HG03095 (cell line): ENCODE measurements at regions not wholly inside any gene's neighbourhood (a gene's known extent, or its start where the extent isn't known, plus 50 kb on each side); places are given as distances from the start of the nearest gene placed in this dataset.
A peak's percentile ranks its signal among the peaks of the same experiment; 100 is the strongest.
"Not testable (repeated sequence)": the region's sequence is repeated elsewhere in the genome, so short reads cannot be mapped to it uniquely, and the experiment has no call there.

ENCODE experiments used
- ATAC-seq: cut with Tn5 transposase; IDR thresholded peaks from one replicate; pipeline ENCODE4 v1.9.1; 2021; ENCODE audit warnings: moderate library complexity; ENCODE audit not compliant: unreplicated experiment

DNA sequence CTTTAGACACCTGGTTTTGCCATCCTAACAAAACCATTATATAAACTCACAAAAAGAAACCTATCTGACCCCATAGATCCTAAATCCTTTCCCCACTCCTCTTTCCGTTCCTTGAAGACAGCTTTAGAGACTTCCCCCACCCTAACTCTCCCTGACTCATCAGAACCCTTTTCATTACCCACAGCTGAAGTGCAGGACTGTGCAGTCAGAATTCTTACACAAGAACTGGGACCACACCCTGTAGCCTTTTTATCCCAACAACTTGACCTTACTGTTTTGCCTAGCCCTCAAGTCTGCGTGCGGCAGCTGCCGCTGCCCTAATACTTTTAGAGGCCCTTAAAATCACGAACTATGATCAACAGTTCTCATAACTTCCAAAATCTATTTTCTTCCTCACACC lies 254.9 kb upstream of the GULP1 start:
- not testable (repeated sequence) for ATAC-seq

DNA sequence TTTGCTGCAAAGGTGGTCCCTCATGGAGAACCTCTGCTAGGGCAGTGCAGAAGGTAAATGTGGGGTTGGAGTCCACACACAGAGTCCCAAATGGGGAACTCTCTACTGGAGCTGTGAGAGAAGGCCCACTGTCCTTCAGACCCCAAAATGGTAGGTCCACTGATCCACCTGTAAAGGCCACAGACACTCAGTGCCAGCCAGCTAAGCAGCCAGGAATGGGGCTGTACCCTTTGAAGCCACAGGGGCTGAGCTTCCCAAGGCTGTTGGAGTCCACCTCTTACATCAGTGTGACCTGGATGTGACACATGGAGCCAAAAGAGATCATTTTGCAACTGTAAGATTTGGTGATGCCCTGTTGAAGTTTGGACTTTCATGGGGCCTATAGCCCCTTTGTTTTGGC lies 252.4 kb upstream of the GULP1 start:
- ATAC-seq = no peak

DNA sequence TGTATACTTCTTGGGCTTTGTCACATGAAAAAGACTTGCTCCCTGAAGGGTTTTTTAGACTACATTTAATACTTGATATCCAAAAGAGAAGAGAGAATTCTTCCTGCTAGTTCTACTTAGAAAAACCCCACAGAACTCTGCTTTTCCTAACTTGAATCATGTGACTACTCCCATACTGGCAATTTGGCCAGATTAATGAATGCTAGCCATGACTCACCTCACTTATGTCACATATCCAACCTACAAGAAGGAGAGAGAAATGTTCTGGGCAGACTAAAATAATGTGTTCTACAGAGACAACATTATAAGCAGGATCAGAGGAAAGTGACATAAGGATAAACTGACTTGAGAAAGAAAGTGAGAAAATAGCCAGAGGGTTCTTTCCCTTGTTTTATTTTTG lies 249.3 kb upstream of the GULP1 start:
- ATAC-seq = no peak

DNA sequence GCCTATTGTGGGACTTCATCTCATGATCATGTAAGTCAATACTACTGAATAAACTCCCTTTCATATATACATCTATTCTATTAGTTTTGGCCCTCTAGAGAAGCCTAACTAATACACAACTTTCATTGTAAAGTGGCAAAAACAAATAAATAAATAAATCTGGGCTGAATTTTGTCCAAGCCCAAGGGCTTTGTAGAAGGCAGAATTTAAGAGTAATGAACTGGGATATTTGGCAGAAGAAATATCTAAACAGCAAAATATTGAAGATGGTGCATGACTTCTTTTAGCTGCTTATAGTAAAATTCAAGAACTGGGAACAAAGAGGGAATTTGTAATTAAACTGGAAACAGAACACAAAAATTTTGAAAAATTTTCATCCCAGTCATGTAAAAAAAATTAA lies 246.7 kb upstream of the GULP1 start:
- ATAC-seq = no peak

DNA sequence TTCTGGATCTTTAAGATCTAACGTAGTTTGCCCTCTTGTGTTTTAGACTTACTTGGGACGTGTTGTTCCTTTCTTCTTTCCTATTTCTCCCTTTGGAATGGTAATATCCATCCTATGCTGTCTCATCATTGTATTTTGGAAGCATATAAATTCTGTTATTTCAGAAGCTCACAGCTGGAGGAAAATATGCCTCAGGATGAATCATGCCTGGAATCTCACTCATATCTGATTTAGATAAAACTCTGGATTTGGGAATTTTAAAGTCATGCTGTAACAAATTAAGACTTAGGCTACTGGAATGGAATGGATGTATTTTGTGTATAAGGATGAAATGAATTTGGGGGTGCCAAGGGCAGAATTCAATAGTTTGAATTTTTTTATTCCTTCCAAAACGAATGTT lies 245.2 kb upstream of the GULP1 start:
- ATAC-seq = no peak

DNA sequence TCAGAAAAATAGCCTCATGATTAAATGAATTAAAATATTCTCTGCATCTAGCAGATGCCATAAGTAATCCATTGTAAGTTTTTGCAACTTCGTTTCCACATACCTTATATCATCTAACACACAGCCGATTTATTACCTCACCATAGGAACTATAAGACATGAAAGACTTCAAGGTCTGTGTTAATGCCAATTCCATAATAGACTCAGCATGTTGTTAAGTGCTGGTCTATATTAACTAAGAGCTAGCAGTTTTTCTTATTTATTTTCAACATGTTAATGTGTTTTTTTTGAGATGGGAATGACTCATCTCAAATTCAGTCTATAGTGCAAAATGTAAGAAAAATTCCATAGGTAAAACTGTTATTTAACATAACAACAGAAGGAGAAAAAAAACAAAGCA lies 243.9 kb upstream of the GULP1 start:
- no peak for ATAC-seq

DNA sequence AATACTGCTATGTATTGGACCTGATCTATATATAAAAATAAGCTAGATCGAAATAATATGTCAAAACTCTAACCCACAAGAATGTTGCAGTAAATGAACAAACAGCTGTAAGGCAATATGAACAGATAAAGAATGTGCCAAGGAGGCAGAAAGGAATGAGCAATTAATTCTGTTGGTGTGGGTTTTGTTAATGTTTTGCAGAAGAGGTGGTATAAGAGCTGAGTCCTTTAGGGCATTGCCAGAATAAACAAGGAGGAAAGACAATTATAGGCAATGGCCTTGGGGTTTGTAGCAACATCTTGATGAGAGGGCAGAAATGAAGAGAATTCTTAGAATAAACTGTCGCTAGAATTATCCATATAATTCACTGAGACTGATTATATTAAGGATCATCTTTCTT lies 240.9 kb upstream of the GULP1 start:
- no peak for ATAC-seq

DNA sequence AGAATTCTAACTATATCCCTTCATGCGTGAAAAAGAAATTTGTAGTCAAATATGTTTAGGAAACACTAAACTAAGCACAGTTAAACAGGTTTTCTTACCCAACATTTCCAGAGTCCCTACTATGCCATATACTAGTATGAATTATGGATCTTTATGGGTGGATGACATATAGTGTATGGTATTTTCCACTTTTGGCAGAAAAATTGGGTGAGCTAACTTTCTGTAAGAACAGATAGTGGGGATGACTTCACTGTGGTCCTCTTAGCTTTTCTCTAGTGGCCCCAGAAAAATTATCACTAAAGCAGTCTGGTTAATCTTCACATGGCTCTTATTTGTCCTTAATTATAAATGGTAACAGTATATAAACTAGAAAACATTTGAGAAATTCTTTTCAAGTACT lies 240.0 kb upstream of the GULP1 start:
- ATAC-seq = no peak

DNA sequence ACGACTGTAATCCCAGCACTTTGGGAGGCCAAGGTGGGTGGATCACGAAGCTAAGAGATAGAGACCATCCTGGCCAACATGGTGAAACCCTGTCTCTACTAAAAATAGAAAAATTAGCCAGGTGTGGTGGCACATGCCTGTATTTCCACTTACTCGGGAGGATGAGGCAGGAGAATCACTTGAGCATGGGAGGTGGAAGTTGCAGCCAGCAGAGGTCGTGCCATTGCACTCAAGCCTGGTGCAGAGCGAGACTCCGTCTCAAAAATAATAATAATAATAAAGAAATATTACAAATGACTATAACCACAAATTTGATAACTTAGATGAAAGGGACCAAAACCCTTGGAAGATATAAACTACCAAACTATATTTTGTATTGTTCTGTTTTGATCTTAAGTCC lies 226.3 kb upstream of the GULP1 start:
- no peak for ATAC-seq

DNA sequence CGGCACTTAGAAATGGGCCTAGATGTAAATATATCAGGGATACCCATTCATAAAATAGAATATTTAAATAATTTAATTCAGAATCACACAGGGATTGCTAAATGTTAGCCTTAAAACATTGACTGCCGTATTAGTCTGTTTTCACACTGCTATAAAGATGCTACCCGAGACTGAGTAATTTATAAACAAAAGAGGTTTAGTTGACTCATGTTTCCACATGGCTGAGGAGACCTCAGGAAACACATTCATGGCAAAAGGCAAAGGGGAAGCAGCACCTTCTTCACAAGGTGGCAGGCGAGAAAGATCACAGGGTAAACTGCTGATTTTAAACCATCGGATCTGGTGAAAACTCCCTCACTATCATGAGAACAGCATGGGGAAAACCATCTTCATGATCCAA lies 223.6 kb upstream of the GULP1 start:
- ATAC-seq = no peak

DNA sequence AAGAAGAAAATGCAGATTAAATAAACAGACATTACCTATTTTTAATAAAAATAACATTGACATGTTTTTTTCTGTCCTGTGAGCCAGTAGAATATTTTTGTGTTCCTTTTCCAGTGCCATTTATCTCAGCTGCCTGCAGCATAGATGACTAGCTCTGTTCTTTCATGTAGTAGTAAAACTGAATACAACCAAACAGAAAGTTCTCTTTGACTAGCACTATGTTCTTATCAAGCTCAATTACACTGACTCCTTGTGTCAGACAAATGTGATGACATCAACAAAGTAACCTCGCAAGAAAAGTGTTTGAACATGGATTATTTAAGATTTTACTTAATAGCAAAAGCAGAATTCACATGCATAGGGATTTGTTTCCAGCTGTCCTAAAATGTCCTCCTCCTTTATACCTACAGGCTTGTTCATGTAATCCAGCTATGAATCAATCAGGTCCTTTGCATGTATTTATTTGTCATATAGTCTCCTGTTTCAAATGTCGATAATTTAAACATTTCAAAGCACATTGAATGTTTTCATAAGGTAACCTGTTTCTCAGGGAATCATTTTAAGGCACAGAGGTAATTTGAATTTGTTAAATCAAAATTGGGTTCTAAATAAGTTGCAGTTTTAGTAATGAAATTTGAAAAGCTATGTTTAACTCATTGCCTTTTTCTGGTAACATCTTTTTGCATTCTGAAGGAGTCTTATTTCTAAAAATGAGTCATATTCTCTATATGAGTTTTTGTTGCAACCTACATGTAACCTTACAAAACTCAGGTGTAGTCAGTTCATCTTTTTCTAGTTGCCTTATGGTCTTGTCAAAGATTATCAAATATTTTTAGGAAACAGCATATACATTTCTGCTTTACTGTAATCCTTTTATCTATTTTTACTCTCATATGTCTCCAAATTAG lies 215.3 kb upstream of the GULP1 start:
- ATAC-seq = peak; percentile 75

DNA sequence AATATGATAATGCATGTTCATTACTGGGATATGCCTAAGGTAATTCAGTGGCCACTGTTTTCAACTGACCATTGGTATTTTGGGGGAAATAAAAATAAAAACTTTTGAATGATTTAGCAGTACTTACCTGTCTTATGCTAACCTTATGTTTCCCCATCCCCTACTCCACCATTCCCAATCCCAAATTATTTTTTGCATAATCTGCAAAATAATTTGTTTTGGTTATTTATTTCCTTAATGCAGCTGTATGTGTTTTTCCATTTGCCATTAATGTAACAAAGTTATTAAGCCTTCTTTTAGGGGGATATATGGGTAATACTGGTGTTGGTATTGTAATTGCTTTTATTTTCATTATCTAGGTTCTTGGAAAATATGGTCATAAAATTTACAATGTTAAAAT lies 213.9 kb upstream of the GULP1 start:
- no peak for ATAC-seq

DNA sequence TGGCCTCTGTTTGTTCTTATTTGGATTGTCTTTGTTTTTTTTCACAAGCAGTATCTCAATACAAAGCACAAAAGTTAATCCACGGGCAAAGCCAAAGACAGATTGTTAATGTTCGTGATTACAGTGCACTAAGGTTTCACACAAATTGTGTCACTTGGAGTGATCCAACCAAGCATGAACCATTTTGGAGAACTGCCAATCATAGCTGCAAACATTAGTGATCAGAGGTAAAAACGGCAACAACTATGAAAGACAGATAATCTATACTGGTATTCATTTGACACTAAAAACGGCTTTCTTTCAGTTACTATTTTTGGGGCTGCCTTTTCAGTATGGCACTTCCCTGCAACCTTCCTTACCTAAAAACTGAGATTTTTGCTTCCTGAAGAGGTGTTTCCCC lies 213.1 kb upstream of the GULP1 start:
- peak; percentile 45 for ATAC-seq

DNA sequence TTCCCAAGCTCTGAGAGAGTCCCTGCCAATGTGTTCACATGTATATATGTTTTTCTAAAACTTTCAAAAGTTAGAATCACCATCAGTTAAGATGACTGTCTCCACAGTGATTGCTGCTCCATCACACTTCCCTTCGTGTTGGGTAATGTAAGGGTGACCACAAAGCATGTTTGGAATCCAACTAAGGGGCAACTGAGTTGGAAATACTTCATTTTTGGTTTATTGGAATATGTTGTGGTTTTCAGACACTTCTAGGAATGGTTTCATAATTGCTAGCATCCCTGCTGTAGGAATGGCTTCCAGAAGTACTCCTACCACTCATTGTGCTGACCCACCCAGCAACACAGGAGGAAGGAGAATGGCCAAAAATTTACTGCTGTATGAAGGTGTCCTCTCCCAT lies 212.5 kb upstream of the GULP1 start:
- no peak for ATAC-seq

DNA sequence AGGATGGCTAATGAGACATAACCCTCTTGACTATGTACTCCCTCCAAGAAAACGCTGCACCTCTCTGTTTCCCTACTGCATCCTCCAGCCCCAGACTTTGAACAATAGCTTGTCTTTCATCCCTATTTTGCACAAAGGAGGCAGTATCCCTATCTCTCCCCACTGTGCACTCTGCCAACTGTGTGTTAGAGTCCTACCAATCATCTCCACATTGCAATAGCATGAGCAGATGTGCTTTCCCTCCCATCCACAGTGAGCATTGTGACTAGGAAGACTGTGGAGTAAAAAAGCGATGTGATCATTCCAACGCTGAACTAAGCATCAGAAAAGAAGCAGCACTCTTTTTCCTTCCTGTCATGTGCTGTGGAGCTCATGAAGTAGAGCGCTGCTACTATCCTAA lies 206.3 kb upstream of the GULP1 start:
- ATAC-seq = no peak

DNA sequence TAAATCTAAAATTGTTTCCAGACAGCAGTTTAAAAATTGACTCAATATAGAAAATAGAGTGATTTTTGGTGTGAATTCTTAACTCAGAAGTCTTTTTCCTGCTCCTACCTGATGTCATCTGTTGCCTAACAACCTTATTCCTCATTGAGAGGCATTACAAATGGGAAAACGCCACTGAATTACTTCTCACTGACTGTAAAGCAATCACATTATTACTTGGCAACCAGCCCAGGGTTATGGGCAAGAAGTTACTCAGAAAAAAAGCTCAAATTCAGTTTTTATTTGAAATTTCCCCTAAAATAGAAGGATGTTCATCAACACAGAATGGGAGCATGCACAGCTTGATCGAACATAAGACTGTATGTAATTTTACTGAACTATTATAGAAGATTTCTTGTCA lies 201.8 kb upstream of the GULP1 start:
- no peak for ATAC-seq

DNA sequence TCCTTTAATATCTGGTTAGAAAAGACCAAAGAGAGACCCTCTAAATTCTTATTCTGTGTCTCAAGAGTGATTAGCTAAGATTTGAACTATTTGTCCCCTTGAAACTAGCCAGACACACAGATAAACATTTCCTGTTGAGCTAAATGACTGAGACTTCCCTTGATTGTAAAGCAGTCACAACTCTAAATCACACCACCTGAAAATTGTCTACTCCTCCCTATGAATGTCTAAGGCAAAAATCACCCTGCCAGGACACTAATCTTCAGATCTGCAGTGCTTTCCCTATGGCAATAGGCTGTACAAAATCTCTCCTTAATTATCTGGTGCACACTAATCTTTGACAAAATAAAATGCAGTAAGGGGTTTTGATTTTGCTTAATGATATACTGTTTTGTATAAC lies 200.5 kb upstream of the GULP1 start:
- no peak for ATAC-seq

DNA sequence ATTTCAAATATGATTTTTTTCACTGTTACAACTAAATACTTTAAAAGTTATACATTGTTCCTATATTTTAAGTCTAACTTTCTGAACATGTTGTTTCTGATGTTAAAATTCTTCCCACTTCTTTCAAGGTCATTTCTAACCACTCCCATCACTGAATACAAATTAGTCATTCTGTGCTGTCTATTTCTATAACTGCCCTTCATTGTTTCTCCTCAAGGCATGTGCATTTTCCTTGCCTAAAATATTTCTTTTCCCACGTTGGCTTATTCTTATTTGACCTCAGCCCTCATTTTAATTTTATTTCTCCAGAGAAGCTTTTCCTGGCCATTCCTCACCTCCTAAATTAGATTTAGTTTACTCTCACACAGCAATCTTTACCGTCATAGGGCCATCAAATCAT lies 198.9 kb upstream of the GULP1 start:
- no peak for ATAC-seq

DNA sequence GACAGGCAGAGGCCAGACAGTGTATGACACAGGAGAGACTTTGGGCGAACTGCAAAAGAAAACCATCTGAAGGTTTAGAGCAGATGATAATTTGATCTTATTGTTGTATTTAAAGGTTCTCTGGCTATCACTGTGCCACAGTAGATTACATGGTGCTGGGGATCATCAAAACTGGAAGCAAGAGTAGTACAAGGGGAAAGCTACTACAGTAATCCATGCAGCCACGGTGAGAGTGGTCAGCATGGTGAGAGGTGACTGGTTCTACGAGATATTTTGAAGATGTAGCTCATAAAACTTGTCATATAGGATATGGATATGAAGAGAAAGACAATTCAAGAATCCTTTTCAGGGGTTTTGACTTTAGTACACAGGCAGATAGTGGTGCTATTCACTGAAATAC lies 194.8 kb upstream of the GULP1 start:
- ATAC-seq = no peak

DNA sequence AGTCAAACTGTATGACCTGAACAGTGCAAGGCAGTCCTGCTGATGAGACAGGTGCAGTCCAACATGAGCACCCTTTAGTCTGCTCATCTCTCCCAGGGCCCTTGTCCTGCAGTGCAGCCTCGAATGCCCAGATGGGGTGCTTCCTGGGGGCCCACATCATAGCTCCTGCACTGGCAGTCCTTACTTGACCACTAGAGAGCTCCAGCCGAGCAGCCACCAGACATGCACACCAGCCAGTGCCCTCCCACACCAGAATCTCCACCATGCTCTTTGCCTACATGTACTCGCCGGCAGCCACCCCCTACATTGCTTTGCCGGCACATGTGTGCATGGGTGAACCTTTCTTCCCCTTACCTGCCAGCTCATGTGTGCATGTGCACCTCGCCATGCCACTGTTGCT lies 188.8 kb upstream of the GULP1 start:
- ATAC-seq = no peak

DNA sequence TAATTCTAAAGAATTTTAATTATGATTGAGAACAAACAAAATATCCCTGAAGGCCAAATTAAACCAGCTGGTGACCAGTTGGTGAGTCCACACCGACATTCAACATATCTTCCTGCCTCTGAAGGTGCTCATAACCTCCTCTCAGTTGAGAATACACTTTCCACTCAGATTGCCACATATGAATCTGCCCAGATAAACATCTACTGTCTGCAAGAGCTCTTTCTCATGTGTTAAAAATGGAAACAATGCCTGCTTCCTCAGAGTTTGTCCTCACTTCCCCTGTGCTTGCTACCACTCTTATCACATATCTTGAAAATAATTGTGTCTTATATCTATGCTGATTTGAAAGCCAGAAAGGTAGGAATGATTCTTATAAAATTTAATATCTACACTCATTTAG lies 177.7 kb upstream of the GULP1 start:
- no peak for ATAC-seq

DNA sequence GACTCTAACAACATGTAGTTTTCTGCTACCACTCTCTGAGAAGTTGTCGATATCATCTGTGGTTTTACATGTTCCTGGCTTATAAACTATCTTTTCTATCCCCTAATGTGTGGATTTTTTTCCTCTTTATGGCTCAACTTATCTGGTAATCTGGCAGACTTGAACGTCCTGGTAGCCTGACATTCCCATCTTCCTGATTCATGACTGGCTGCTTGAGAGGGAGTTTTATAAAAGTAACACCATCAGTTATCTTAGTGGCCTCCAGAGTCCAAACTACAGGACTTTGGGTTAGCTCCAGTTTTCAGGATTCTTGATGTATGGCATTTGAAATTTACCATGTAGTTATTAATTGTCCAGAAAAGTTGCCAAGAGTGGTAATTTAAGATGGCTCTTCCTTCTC lies 174.0 kb upstream of the GULP1 start:
- ATAC-seq = no peak

DNA sequence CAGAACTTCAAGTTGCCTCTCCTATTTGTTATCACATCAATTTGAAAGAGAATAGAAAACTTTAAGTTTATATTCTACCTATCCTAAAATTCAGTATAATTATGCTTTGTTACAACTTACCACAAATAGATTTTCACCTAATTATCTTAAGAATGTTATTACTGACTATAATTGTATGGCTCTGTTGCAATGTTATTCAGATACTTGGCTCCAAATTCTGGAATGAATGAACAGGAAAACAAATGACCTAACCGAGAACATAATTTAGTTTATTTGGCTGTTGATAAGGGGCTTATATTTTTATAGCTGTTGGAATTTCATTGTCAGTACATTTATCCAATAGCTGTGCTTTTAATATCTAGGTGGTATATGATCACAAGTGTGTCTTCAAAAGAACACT lies 173.2 kb upstream of the GULP1 start:
- no peak for ATAC-seq
